H9 (cell line): ENCODE measurements at regions not wholly inside any gene's neighbourhood (a gene's known extent, or its start where the extent isn't known, plus 50 kb on each side); places are given as distances from the start of the nearest gene placed in this dataset.

Source experiments
- DNase-seq: peaks from one replicate; pipeline ENCODE4 v3.0.0-alpha.2; 2017
- H2AFZ ChIP-seq: one replicate; pipeline ENCODE4 v1.6.1; 2013; ENCODE audit warnings: mild to moderate bottlenecking, low read length, control low read depth, moderate library complexity
- H2AK5ac ChIP-seq: 2 replicates; pipeline ENCODE4 v1.6.1; 2013; ENCODE audit warnings: low read length, control low read depth, mixed read lengths; ENCODE audit not compliant: insufficient read length
- H2BK120ac ChIP-seq: one replicate; pipeline ENCODE4 v1.6.1; 2013; ENCODE audit warnings: low read depth, mild to moderate bottlenecking, low read length, control low read depth, inconsistent platforms; ENCODE audit not compliant: poor library complexity, severe bottlenecking
- H2BK12ac ChIP-seq: 2 replicates; pipeline ENCODE4 v1.6.1; 2013; ENCODE audit warnings: low read length, control low read depth, mixed read lengths, low read depth; ENCODE audit not compliant: insufficient read length
- H2BK15ac ChIP-seq: 2 replicates; pipeline ENCODE4 v1.6.1; 2013; ENCODE audit warnings: low read depth, low read length, control low read depth
- H2BK20ac ChIP-seq: one replicate; pipeline ENCODE4 v1.6.1; 2013; ENCODE audit warnings: low read depth, mild to moderate bottlenecking, low read length, control low read depth, inconsistent platforms; ENCODE audit not compliant: poor library complexity, severe bottlenecking
- H2BK5ac ChIP-seq: 2 replicates; pipeline ENCODE4 v1.6.1; 2013; ENCODE audit warnings: low read length, control low read depth, mixed read lengths; ENCODE audit not compliant: insufficient read length
- H3K14ac ChIP-seq: 2 replicates; pipeline ENCODE4 v1.6.1; 2013; ENCODE audit warnings: low read length, control low read depth; ENCODE audit not compliant: insufficient read depth
- H3K18ac ChIP-seq: 2 replicates; pipeline ENCODE4 v1.6.1; 2013; ENCODE audit warnings: low read depth, mild to moderate bottlenecking, mixed read lengths, low read length, control low read depth; ENCODE audit not compliant: insufficient read length
- H3K23ac ChIP-seq: 2 replicates; pipeline ENCODE4 v1.6.1; 2013; ENCODE audit warnings: low read length, control low read depth, mixed read lengths, low read depth; ENCODE audit not compliant: insufficient read length
- H3K23me2 ChIP-seq: 2 replicates; pipeline ENCODE4 v1.6.1; 2013; ENCODE audit warnings: low read depth, mild to moderate bottlenecking, mixed read lengths, low read length, control low read depth; ENCODE audit not compliant: insufficient read length, poor library complexity, severe bottlenecking
- H3K27ac ChIP-seq: 2 replicates; pipeline ENCODE4 v1.5.1; 2013; ENCODE audit warnings: low read length, control low read depth, mixed read lengths, low read depth; ENCODE audit not compliant: insufficient read length
- H3K27me3 ChIP-seq: 2 replicates; pipeline ENCODE4 v1.6.1; 2013; ENCODE audit warnings: low read length, control low read depth, inconsistent platforms; ENCODE audit not compliant: insufficient read depth
- H3K4ac ChIP-seq: 2 replicates; pipeline ENCODE4 v1.6.1; 2013; ENCODE audit warnings: low read depth, mild to moderate bottlenecking, control low read depth, inconsistent platforms, low read length, moderate library complexity
- H3K4me1 ChIP-seq: 2 replicates; pipeline ENCODE4 v1.6.1; 2013; ENCODE audit warnings: low read length, control low read depth, inconsistent platforms; ENCODE audit not compliant: insufficient read depth
- H3K4me2 ChIP-seq: 2 replicates; pipeline ENCODE4 v1.6.1; 2013; ENCODE audit warnings: low read length, control low read depth, mixed read lengths; ENCODE audit not compliant: insufficient read length, insufficient read depth
- H3K56ac ChIP-seq: 2 replicates; pipeline ENCODE4 v1.6.1; 2013; ENCODE audit warnings: low read depth, mild to moderate bottlenecking, mixed read lengths, low read length, control low read depth; ENCODE audit not compliant: insufficient read length
- H3K79me1 ChIP-seq: 2 replicates; pipeline ENCODE4 v1.6.1; 2013; ENCODE audit warnings: low read depth, mild to moderate bottlenecking, moderate library complexity, low read length, control low read depth, inconsistent platforms; ENCODE audit not compliant: insufficient read depth, poor library complexity, severe bottlenecking
- H3K79me2 ChIP-seq: 2 replicates; pipeline ENCODE4 v1.6.1; 2013; ENCODE audit warnings: low read length, control low read depth, inconsistent platforms; ENCODE audit not compliant: insufficient read depth
- H3K9ac ChIP-seq: 2 replicates; pipeline ENCODE4 v1.6.1; 2013; ENCODE audit warnings: low read length, control low read depth, mixed read lengths; ENCODE audit not compliant: insufficient read length; ENCODE audit errors: extremely low read depth
- H3K9me3 ChIP-seq: one replicate; pipeline ENCODE4 v1.6.1; 2013; ENCODE audit warnings: low read depth, low read length, inconsistent platforms; ENCODE audit not compliant: control insufficient read depth
- H3T11ph ChIP-seq: one replicate; pipeline ENCODE4 v1.6.1; 2013; ENCODE audit warnings: mild to moderate bottlenecking, low read length, control low read depth, inconsistent platforms
- H4K20me1 ChIP-seq: one replicate; pipeline ENCODE4 v1.6.1; 2013; ENCODE audit not compliant: control insufficient read depth, insufficient read length, insufficient read depth
- H4K5ac ChIP-seq: 2 replicates; pipeline ENCODE4 v1.6.1; 2013; ENCODE audit warnings: low read depth, mild to moderate bottlenecking, mixed read lengths, low read length, control low read depth; ENCODE audit not compliant: insufficient read length
- H4K8ac ChIP-seq: replicated peaks from 2 replicates; pipeline ENCODE4 v1.6.1; 2013; ENCODE audit warnings: low read length, control low read depth, mixed read lengths, low read depth; ENCODE audit not compliant: insufficient read length
- H4K91ac ChIP-seq: 2 replicates; pipeline ENCODE4 v1.6.1; 2013; ENCODE audit warnings: low read depth, mild to moderate bottlenecking, moderate library complexity, mixed read lengths, low read length, control low read depth; ENCODE audit not compliant: insufficient read length
- H3K27ac Mint-ChIP-seq, 3 experiments: 2 replicates in 2 of 3; 3 replicates in 1 of 3; pipeline ENCODE4 v1.8.0; 2020 to 2021; ENCODE audit warnings: mixed read lengths in 3 of 3, mild to moderate bottlenecking in 1 of 3, moderate library complexity in 1 of 3
- H3K27me3 Mint-ChIP-seq: 2 replicates; pipeline ENCODE4 v1.8.0; 2021; ENCODE audit warnings: low read depth, mild to moderate bottlenecking, moderate library complexity, mixed read lengths
- H3K36me3 Mint-ChIP-seq, 3 experiments: 2 replicates in 2 of 3; 3 replicates in 1 of 3; pipeline ENCODE4 v1.8.0; 2020 to 2021; ENCODE audit warnings: low read depth in 3 of 3, mixed read lengths in 3 of 3; ENCODE audit not compliant: insufficient read depth in 1 of 3
- H3K4me1 Mint-ChIP-seq, 2 experiments: 2 replicates each; pipeline ENCODE4 v1.8.0; 2020; ENCODE audit warnings: mixed read lengths in 2 of 2
- H3K4me3 Mint-ChIP-seq, 2 experiments: 2 replicates in 1 of 2; 3 replicates in 1 of 2; pipeline ENCODE4 v1.8.0; 2020 to 2021; ENCODE audit warnings: mild to moderate bottlenecking in 2 of 2, mixed read lengths in 2 of 2, moderate library complexity in 1 of 2
- H3K9me3 Mint-ChIP-seq, 2 experiments: 2 replicates in 1 of 2; 3 replicates in 1 of 2; pipeline ENCODE4 v1.8.0; 2020; ENCODE audit warnings: mild to moderate bottlenecking in 2 of 2, mixed read lengths in 2 of 2, moderate library complexity in 1 of 2
- CTCF ChIP-seq: fragments of 200-600 bp; sonication (generic); conservative IDR thresholded peaks from 3 replicates; pipeline ENCODE4 v1.8.0; 2021; ENCODE audit warnings: antibody characterized with exemption, mild to moderate bottlenecking
- WGBS: extraction: QIAGEN DNeasy Blood & Tissue Kit; methylation state at CpG from one replicate; pipeline ENCODE4 v1.1.7; 2013; ENCODE audit warnings: missing lambda C conversion rate, low lambda C conversion rate, mixed read lengths; ENCODE audit not compliant: insufficient read length; ENCODE audit errors: extremely low coverage; 5-methylcytosine and 5-hydroxymethylcytosine counted together

DNA sequence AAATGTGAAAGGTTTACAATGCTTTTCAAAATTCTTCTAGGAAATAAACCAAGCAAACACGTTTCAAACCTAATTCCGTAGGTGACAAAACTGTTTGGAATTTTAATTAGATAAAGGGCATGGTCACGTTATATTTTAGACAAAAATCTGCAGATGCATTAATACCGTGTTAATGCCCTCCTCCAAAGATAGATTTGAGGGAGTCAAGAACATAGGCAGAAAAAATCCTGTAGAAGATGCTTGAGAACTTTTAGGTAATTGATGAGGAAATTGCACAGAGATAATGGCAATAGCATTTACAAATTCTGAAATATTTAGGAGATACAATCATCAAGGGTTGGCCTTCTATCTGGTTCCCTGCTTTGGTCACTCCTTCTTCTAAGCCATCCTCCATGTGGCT is 212.6 kb downstream of the TMTC3 start:
- no peaks in the 10 kb centered on the region for H3K4me1 ChIP-seq
- no peaks in the 10 kb centered on the region for H3K9me3 ChIP-seq
- H4K91ac ChIP-seq = no peak overlapping the region
- no peak overlapping the region for H2BK15ac ChIP-seq
- no peaks in the 10 kb centered on the region for H3K79me2 ChIP-seq
- H3K27ac ChIP-seq = no peak overlapping the region
- H2BK20ac ChIP-seq = no peak overlapping the region
- no peak overlapping the region for H3K9ac ChIP-seq
- no peaks in the 10 kb centered on the region for H3K23me2 ChIP-seq
- Mint-ChIP-seq H3K36me3 (no peaks in the 10 kb centered on the region), H3K4me3 (no peak overlapping the region), H3K4me1 (no peaks in the 10 kb centered on the region), H3K27ac (no peak overlapping the region), H3K9me3 (0 out of 5 replicates have a peak, but pooled peaks cover 0 to 3% of the 10 kb centered on the region in 2 experiments), H3K27me3 (no peaks in the 10 kb centered on the region)
- DNase-seq = no peak
- H3K18ac ChIP-seq = no peak overlapping the region
- no peak overlapping the region for H2BK5ac ChIP-seq
- no peaks in the 10 kb centered on the region for H3K79me1 ChIP-seq
- no peak overlapping the region for H2AFZ ChIP-seq
- H3K4ac ChIP-seq = no peak overlapping the region
- no peak overlapping the region for H2BK12ac ChIP-seq
- H3K4me2 ChIP-seq = no peak overlapping the region
- TF ChIP-seq CTCF = no peak
- no peak overlapping the region for H3T11ph ChIP-seq
- no peaks in the 10 kb centered on the region for H3K27me3 ChIP-seq
- no peak overlapping the region for H2BK120ac ChIP-seq
- no peak overlapping the region for H3K23ac ChIP-seq
- no peaks in the 10 kb centered on the region for H4K20me1 ChIP-seq
- WGBS = no CpG with 5 or more reads among the region's 4 CpGs
- H2AK5ac ChIP-seq = no peak overlapping the region
- no peak overlapping the region for H3K14ac ChIP-seq
- H4K8ac ChIP-seq = no peak overlapping the region
- H4K5ac ChIP-seq = no peak overlapping the region
- no peak overlapping the region for H3K56ac ChIP-seq
